Fibroblast of lung (primary cell): ENCODE measurements at regions not wholly inside any gene's neighbourhood (a gene's known extent, or its start where the extent isn't known, plus 50 kb on each side); places are given as distances from the start of the nearest gene placed in this dataset.

ENCODE experiments used
- DNase-seq, 2 donors: peaks; one replicate each; pipeline versions ENCODE4 v3.0.0 to v3.0.0-alpha.2; 2010; ENCODE audit warnings: low read depth in 2 of 2
- H2AFZ ChIP-seq: 2 replicates; pipeline ENCODE4 v1.5.1; 2012; ENCODE audit warnings: low read length, control low read depth, inconsistent platforms
- H3K27ac ChIP-seq: 2 replicates; pipeline ENCODE4 v1.5.1; 2011; ENCODE audit warnings: low read length, control low read depth; ENCODE audit not compliant: insufficient read depth
- H3K27me3 ChIP-seq: 2 replicates; pipeline ENCODE4 v1.5.1; 2011; ENCODE audit warnings: mild to moderate bottlenecking, low read length; ENCODE audit not compliant: control insufficient read depth, insufficient read depth
- H3K36me3 ChIP-seq: 2 replicates; pipeline ENCODE4 v1.5.1; 2011; ENCODE audit warnings: low read length; ENCODE audit not compliant: control insufficient read depth, insufficient read depth
- H3K4me1 ChIP-seq: 2 replicates; pipeline ENCODE4 v1.5.1; 2011; ENCODE audit warnings: low read length; ENCODE audit not compliant: control insufficient read depth, insufficient read depth; ENCODE audit errors: extremely low read depth
- H3K4me2 ChIP-seq: 2 replicates; pipeline ENCODE4 v1.5.1; 2011; ENCODE audit warnings: low read length, control low read depth; ENCODE audit not compliant: insufficient read depth; ENCODE audit errors: extremely low read depth
- H3K4me3 ChIP-seq, 4 experiments: fragments of 200-600 bp in 1 of 4; sonication (generic) in 1 of 4; replicated peaks in 1 of 4; 2 replicates each; pipeline ENCODE4 v1.5.1; 2011 to 2016; ENCODE audit warnings: low read length in 4 of 4, low read depth in 3 of 4, mild to moderate bottlenecking in 3 of 4, control low read depth in 2 of 4, inconsistent platforms in 1 of 4, mixed read lengths in 1 of 4; ENCODE audit not compliant: insufficient read depth in 1 of 4; ENCODE audit errors: control extremely low read depth in 1 of 4
- H3K79me2 ChIP-seq: 2 replicates; pipeline ENCODE4 v1.5.1; 2012; ENCODE audit warnings: mild to moderate bottlenecking, low read length, inconsistent platforms; ENCODE audit not compliant: control insufficient read depth, insufficient read depth
- H3K9ac ChIP-seq: 2 replicates; pipeline ENCODE4 v1.5.1; 2011; ENCODE audit warnings: mild to moderate bottlenecking, low read length, control low read depth; ENCODE audit not compliant: insufficient read depth
- H3K9me3 ChIP-seq: 2 replicates; pipeline ENCODE4 v1.5.1; 2012; ENCODE audit warnings: low read depth, low read length; ENCODE audit not compliant: control insufficient read depth, insufficient read depth
- H4K20me1 ChIP-seq: 2 replicates; pipeline ENCODE4 v1.5.1; 2011; ENCODE audit warnings: low read length; ENCODE audit not compliant: control insufficient read depth, insufficient read depth; ENCODE audit errors: extremely low read depth
- EZH2 ChIP-seq: IDR thresholded peaks from 2 replicates; pipeline ENCODE4 v1.5.1; 2012; ENCODE audit warnings: low read length, control low read depth, mild to moderate bottlenecking; ENCODE audit errors: missing control alignments
- TF ChIP-seq, protein P1 (sequence below), 2 donors: IDR thresholded peaks in 1 of 2; conservative IDR thresholded peaks in 1 of 2; 1 replicate in 1 of 2; 2 replicates in 1 of 2; pipeline ENCODE4 v1.5.1; 2011 to 2012; ENCODE audit warnings: low read length in 2 of 2, control low read depth in 1 of 2, inconsistent platforms in 1 of 2, low read depth in 1 of 2, mild to moderate bottlenecking in 1 of 2

DNA sequence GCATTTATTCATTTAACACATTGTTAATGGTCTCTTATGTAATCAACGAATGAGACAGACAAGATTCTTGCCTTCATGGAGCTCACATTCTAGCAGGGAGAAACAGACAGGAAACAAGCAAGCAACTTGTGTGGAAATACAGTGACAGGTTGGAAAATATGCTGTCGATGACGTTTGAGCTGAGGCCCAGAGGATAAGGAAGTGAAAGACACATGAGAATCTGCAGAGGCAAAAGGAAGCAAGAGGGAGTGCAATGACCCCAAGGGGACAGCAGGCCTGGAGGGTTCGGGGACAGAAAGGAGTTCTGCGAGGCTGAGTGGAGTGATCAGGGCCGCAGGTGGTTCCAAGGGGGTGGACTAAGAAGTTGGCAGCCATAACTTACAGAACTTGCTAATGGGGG, 60.6 kb upstream of the AKT3 start:
- Histone ChIP-seq H3K36me3 (no peaks in the 10 kb centered on the region), H3K27ac (no peak overlapping the region), H4K20me1 (no peaks in the 10 kb centered on the region), H3K27me3 (no peaks in the 10 kb centered on the region), H3K4me2 (no peak overlapping the region), H3K79me2 (no peaks in the 10 kb centered on the region), H3K9me3 (no peaks in the 10 kb centered on the region), H2AFZ (no peak overlapping the region), H3K9ac (no peak overlapping the region), H3K4me3 (no peak overlapping the region), H3K4me1 (no peaks in the 10 kb centered on the region)
- TF ChIP-seq EZH2: no peak
- TF ChIP-seq, protein P1, sequence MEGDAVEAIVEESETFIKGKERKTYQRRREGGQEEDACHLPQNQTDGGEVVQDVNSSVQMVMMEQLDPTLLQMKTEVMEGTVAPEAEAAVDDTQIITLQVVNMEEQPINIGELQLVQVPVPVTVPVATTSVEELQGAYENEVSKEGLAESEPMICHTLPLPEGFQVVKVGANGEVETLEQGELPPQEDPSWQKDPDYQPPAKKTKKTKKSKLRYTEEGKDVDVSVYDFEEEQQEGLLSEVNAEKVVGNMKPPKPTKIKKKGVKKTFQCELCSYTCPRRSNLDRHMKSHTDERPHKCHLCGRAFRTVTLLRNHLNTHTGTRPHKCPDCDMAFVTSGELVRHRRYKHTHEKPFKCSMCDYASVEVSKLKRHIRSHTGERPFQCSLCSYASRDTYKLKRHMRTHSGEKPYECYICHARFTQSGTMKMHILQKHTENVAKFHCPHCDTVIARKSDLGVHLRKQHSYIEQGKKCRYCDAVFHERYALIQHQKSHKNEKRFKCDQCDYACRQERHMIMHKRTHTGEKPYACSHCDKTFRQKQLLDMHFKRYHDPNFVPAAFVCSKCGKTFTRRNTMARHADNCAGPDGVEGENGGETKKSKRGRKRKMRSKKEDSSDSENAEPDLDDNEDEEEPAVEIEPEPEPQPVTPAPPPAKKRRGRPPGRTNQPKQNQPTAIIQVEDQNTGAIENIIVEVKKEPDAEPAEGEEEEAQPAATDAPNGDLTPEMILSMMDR (conservative IDR thresholded peaks at IDR 0.05 in 1 of 2, IDR thresholded peaks at IDR 0.05 in 1 of 2; ENCODE audit: low read depth in 1 of 2, low read length in 2 of 2): no peak
- DNase-seq: no peak

DNA sequence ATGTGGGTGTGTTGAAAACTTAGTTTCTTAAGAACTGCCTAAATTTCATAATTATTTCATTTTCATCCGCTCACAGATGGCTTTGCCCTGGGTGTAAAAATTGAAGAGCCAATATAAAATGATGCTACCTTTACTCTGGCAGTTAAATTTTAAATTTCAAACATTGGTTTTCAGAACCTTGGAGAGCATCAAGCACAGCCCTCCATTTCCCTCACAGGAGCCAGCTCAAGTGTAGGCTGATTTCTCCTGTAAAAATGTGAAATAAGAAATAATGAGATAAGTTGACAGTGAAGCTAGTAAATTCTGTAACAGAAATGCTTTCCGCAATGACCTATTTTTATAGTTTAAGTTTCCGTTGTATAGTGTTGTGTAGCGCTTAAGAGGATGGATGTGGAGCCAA, 53.9 kb upstream of the AKT3 start:
- peak; percentile 29 to 36 for DNase-seq
- no peak overlapping the region for H3K9ac ChIP-seq
- no peaks in the 10 kb centered on the region for H3K4me1 ChIP-seq
- no peaks in the 10 kb centered on the region for H4K20me1 ChIP-seq
- no peaks in the 10 kb centered on the region for H3K36me3 ChIP-seq
- no peaks in the 10 kb centered on the region for H3K79me2 ChIP-seq
- no peaks in the 10 kb centered on the region for H3K27me3 ChIP-seq
- no peak overlapping the region for H3K27ac ChIP-seq
- no peak overlapping the region for H2AFZ ChIP-seq
- H3K9me3 ChIP-seq: no peaks in the 10 kb centered on the region
- no peak overlapping the region for H3K4me3 ChIP-seq
- H3K4me2 ChIP-seq: no peak overlapping the region
- TF ChIP-seq, protein P1 (conservative IDR thresholded peaks at IDR 0.05 in 1 of 2, IDR thresholded peaks at IDR 0.05 in 1 of 2; ENCODE audit: low read depth in 1 of 2, low read length in 2 of 2): no peak

DNA sequence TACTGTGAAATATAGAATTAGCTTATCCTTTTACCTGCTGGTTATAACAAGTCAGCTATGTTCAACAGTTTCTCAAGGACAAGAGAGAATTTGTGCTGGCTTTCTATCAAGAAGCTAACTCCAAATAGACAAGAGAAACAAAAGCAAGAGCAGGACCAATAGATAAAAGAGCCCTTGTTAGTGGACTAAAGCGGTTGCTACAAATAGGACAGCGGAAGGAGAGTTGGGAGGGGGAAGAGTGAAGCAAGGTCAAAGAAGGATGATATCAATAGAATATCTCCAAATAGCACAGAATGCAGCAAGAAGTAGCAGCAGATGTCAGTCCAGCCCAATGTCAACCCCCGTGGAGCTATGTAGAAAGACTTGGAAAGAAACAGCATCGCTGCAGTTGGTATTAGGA, 53.0 kb upstream of the AKT3 start:
- H3K36me3 ChIP-seq: no peaks in the 10 kb centered on the region
- TF ChIP-seq, protein P1 (conservative IDR thresholded peaks at IDR 0.05 in 1 of 2, IDR thresholded peaks at IDR 0.05 in 1 of 2; ENCODE audit: low read depth in 1 of 2, low read length in 2 of 2): no peak
- TF ChIP-seq EZH2: no peak
- H3K79me2 ChIP-seq: no peaks in the 10 kb centered on the region
- no peaks in the 10 kb centered on the region for H4K20me1 ChIP-seq
- H3K4me3 ChIP-seq: no peak overlapping the region
- no peak for DNase-seq
- no peak overlapping the region for H3K4me2 ChIP-seq
- H3K4me1 ChIP-seq: no peaks in the 10 kb centered on the region
- no peak overlapping the region for H3K9ac ChIP-seq
- H2AFZ ChIP-seq: no peak overlapping the region
- H3K9me3 ChIP-seq: no peaks in the 10 kb centered on the region
- no peaks in the 10 kb centered on the region for H3K27me3 ChIP-seq
- H3K27ac ChIP-seq: no peak overlapping the region
